Sigmoid colon (tissue), 6 donors: ENCODE measurements at regions not wholly inside any gene's neighbourhood (a gene's known extent, or its start where the extent isn't known, plus 50 kb on each side); places are given as distances from the start of the nearest gene placed in this dataset.

Experiments used
- DNase-seq: peaks from one replicate; pipeline ENCODE4 v3.0.0-alpha.2; 2019
- H3K27ac ChIP-seq, 4 donors: fragments of 200-600 bp; sonication (generic); one replicate each; pipeline ENCODE4 v1.5.1; 2016 to 2019; ENCODE audit warnings: mild to moderate bottlenecking in 1 of 4
- H3K27me3 ChIP-seq, 3 donors: fragments of 200-600 bp; sonication (generic); one replicate each; pipeline ENCODE4 v1.5.1; 2019; ENCODE audit warnings: mild to moderate bottlenecking in 1 of 3
- H3K36me3 ChIP-seq, 4 donors: fragments of 200-600 bp; sonication (generic); one replicate each; pipeline ENCODE4 v1.5.1; 2016 to 2019
- H3K4me1 ChIP-seq, 4 donors: fragments of 200-600 bp; sonication (generic); one replicate each; pipeline ENCODE4 v1.5.1; 2017 to 2019
- H3K4me3 ChIP-seq, 4 donors: fragments of 200-600 bp; sonication (generic); one replicate each; pipeline ENCODE4 v1.5.1; 2017 to 2019; ENCODE audit warnings: mild to moderate bottlenecking in 2 of 4, moderate library complexity in 1 of 4
- H3K9me3 ChIP-seq, 4 donors: fragments of 200-600 bp in 3 of 4; sonication (generic) in 3 of 4; one replicate each; pipeline versions ENCODE4 v1.5.1 to v1.6.1; 2013 to 2019
- CTCF ChIP-seq, 4 experiments: fragments of 450-650 bp in 3 of 4; fragments of 200-600 bp in 1 of 4; IDR thresholded peaks; one replicate each; pipeline ENCODE4 v1.5.1; 2016 to 2019; ENCODE audit warnings: antibody characterized with exemption in 4 of 4, mild to moderate bottlenecking in 3 of 4, moderate library complexity in 2 of 4
- EP300 ChIP-seq, 4 donors: sonication (generic); formaldehyde crosslinking; IDR thresholded peaks; one replicate each; pipeline ENCODE4 v1.6.1; 2017; ENCODE audit warnings: antibody characterized with exemption in 4 of 4
- POLR2A ChIP-seq, 2 donors: fragments of 450-650 bp; IDR thresholded peaks; one replicate each; pipeline ENCODE4 v1.6.1; 2016; ENCODE audit warnings: antibody characterized with exemption in 2 of 2, mild to moderate bottlenecking in 2 of 2, moderate library complexity in 2 of 2
- POLR2AphosphoS5 ChIP-seq, 4 donors: sonication (generic); formaldehyde crosslinking; IDR thresholded peaks; one replicate each; pipeline ENCODE4 v1.6.1; 2017; ENCODE audit warnings: antibody characterized with exemption in 4 of 4
- WGBS, 2 donors: extraction: QIAGEN DNeasy Blood & Tissue Kit; methylation state at CpG; one replicate each; pipeline ENCODE4 v1.1.7; 2013; 5-methylcytosine and 5-hydroxymethylcytosine counted together
- intact Hi-C: fragments of 100-400 bp; cut with DNase I; formaldehyde crosslinking; loops from one replicate; pipeline ENCODE4 v1.15.1; 2023
- donor health status: healthy with polysubstance abuse.
- donor health status: healthy.

- Histone ChIP-seq H3K4me3 (no peak overlapping the region), H3K9me3 (no peaks in the 10 kb centered on the region), H3K36me3 (no peaks in the 10 kb centered on the region), H3K27me3 (no peaks in the 10 kb centered on the region), H3K4me1 (peaks cover 0 to 16% (median 15%) of the 10 kb centered on the region in 4 donors), H3K27ac (peak overlapping the region in 2 of 4 donors; percentile 24 to 31)
- TF ChIP-seq POLR2A (IDR thresholded peaks at IDR 0.05) (no peak), POLR2AphosphoS5 (IDR thresholded peaks at IDR 0.05) (peak; percentile 65 to 97 (median 88)), EP300 (IDR thresholded peaks at IDR 0.05) (peak in 1 of 4 donors; percentile 51)
- intact Hi-C loops = no loop called here
- 30 to 56% methylated on average over 9 of the region's 9 CpGs for WGBS, 2 donors
- DNase-seq = no peak
Observed at GRCh38 chr6:69584913-69585729, 211.7 kb downstream of the LMBRD1 start.

- 50 to 69% methylated on average over 2 of the region's 2 CpGs for WGBS, 2 donors
- no peaks in the 10 kb centered on the region for H3K36me3 ChIP-seq
- no peaks in the 10 kb centered on the region for H3K9me3 ChIP-seq
- TF ChIP-seq POLR2A (IDR thresholded peaks at IDR 0.05) = no peak
- no peak for DNase-seq
- H3K27me3 ChIP-seq = no peaks in the 10 kb centered on the region
- H3K4me1 ChIP-seq = peaks cover 0 to 16% (median 15%) of the 10 kb centered on the region in 4 donors
- H3K4me3 ChIP-seq = no peak overlapping the region
- peak overlapping the region in 2 of 4 donors; percentile 24 to 31 for H3K27ac ChIP-seq
- intact Hi-C loops = no loop called here
Observed at GRCh38 chr6:69584536-69584912, 212.3 kb downstream of the LMBRD1 start.

- H3K27me3 ChIP-seq = peaks cover 0 to 5% (median 0%) of the 10 kb centered on the region in 3 donors
- intact Hi-C loops = no loop called here
- 89 to 90% methylated on average over 4 of the region's 4 CpGs for WGBS, 2 donors
- H3K36me3 ChIP-seq = no peaks in the 10 kb centered on the region
- peaks cover 0 to 16% (median 15%) of the 10 kb centered on the region in 4 donors for H3K4me1 ChIP-seq
- TF ChIP-seq CTCF (IDR thresholded peaks at IDR 0.05) (no peak), POLR2A (IDR thresholded peaks at IDR 0.05) (no peak), POLR2AphosphoS5 (IDR thresholded peaks at IDR 0.05) (no peak), EP300 (IDR thresholded peaks at IDR 0.05) (no peak)
- H3K4me3 ChIP-seq = no peak overlapping the region
- no peak overlapping the region for H3K27ac ChIP-seq
- no peak for DNase-seq
- no peaks in the 10 kb centered on the region for H3K9me3 ChIP-seq
Observed at GRCh38 chr6:69581581-69581980, 215.2 kb downstream of the LMBRD1 start.

GRCh38 chr6:69580706-69581105 is 216.1 kb downstream of the LMBRD1 start:
- peaks cover 0 to 15% (median 15%) of the 10 kb centered on the region in 4 donors for H3K4me1 ChIP-seq
- H3K27me3 ChIP-seq = peaks cover 0 to 9% (median 0%) of the 10 kb centered on the region in 3 donors
- intact Hi-C loops = no loop called here
- H3K27ac ChIP-seq = no peak overlapping the region
- no peak for DNase-seq
- H3K9me3 ChIP-seq = no peaks in the 10 kb centered on the region
- H3K36me3 ChIP-seq = no peaks in the 10 kb centered on the region
- TF ChIP-seq CTCF (IDR thresholded peaks at IDR 0.05) (no peak), POLR2AphosphoS5 (IDR thresholded peaks at IDR 0.05) (no peak), EP300 (IDR thresholded peaks at IDR 0.05) (no peak), POLR2A (IDR thresholded peaks at IDR 0.05) (no peak)
- no peak overlapping the region for H3K4me3 ChIP-seq

GRCh38 chr6:69578361-69578890 is 218.4 kb downstream of the LMBRD1 start:
- Histone ChIP-seq H3K36me3 (no peaks in the 10 kb centered on the region), H3K4me3 (no peak overlapping the region), H3K27ac (no peak overlapping the region), H3K27me3 (peaks cover 0 to 11% (median 0%) of the 10 kb centered on the region in 3 donors), H3K4me1 (no peaks in the 10 kb centered on the region), H3K9me3 (no peaks in the 10 kb centered on the region)
- no peak for TF ChIP-seq EP300 (IDR thresholded peaks at IDR 0.05)
- TF ChIP-seq CTCF (IDR thresholded peaks at IDR 0.05) = no peak
- no peak for TF ChIP-seq POLR2A (IDR thresholded peaks at IDR 0.05)
- no peak for TF ChIP-seq POLR2AphosphoS5 (IDR thresholded peaks at IDR 0.05)
- WGBS, 2 donors = 65 to 72% methylated on average over 3 of the region's 3 CpGs
- intact Hi-C loops = no loop called here
- DNase-seq = no peak
